Hepatocyte (in vitro differentiated cells): ENCODE measurements at regions not wholly inside any gene's neighbourhood (a gene's known extent, or its start where the extent isn't known, plus 50 kb on each side); places are given as distances from the start of the nearest gene placed in this dataset.

Experiments
- DNase-seq: peaks from one replicate; pipeline ENCODE4 v3.0.0-alpha.2; 2016; ENCODE audit warnings: low spot score
- H2AFZ ChIP-seq: fragments of 200-600 bp; sonication (generic); 2 replicates; pipeline ENCODE4 v1.6.0; 2016; ENCODE audit warnings: antibody characterized with exemption, mild to moderate bottlenecking
- H3K27ac ChIP-seq: fragments of 200-600 bp; sonication (generic); 2 replicates; pipeline ENCODE4 v1.5.1; 2016; ENCODE audit warnings: mild to moderate bottlenecking
- H3K27me3 ChIP-seq: fragments of 200-600 bp; sonication (generic); 2 replicates; pipeline ENCODE4 v1.6.1; 2016
- H3K36me3 ChIP-seq: fragments of 200-600 bp; sonication (generic); replicated peaks from 2 replicates; pipeline ENCODE4 v1.5.1; 2016; ENCODE audit warnings: low read depth; ENCODE audit not compliant: insufficient read depth
- H3K4me1 ChIP-seq: fragments of 200-600 bp; sonication (generic); 2 replicates; pipeline ENCODE4 v1.5.1; 2016; ENCODE audit warnings: mild to moderate bottlenecking, moderate library complexity; ENCODE audit not compliant: insufficient read depth
- H3K4me2 ChIP-seq: fragments of 200-600 bp; sonication (generic); 2 replicates; pipeline ENCODE4 v1.6.0; 2016
- H3K4me3 ChIP-seq: fragments of 200-600 bp; sonication (generic); 2 replicates; pipeline ENCODE4 v1.5.1; 2016; ENCODE audit warnings: mild to moderate bottlenecking
- H3K79me2 ChIP-seq: fragments of 200-600 bp; sonication (generic); 2 replicates; pipeline ENCODE4 v1.6.0; 2017; ENCODE audit warnings: mild to moderate bottlenecking
- H3K9me2 ChIP-seq: fragments of 200-600 bp; sonication (generic); replicated peaks from 2 replicates; pipeline ENCODE4 v1.6.0; 2017; ENCODE audit warnings: mild to moderate bottlenecking; ENCODE audit not compliant: insufficient read depth
- H3K9me3 ChIP-seq: fragments of 200-600 bp; sonication (generic); 2 replicates; pipeline ENCODE4 v1.5.1; 2016; ENCODE audit warnings: low read depth, mild to moderate bottlenecking
- H4K20me1 ChIP-seq: fragments of 200-600 bp; sonication (generic); 2 replicates; pipeline ENCODE4 v1.6.0; 2016; ENCODE audit warnings: mild to moderate bottlenecking; ENCODE audit not compliant: insufficient read depth, poor library complexity, severe bottlenecking
- CTCF ChIP-seq: fragments of 200-600 bp; sonication (generic); IDR thresholded peaks from 2 replicates; pipeline ENCODE4 v1.5.1; 2016; ENCODE audit warnings: antibody characterized with exemption, mild to moderate bottlenecking; ENCODE audit not compliant: poor library complexity
- EZH2 ChIP-seq: fragments of 200-600 bp; sonication (generic); IDR thresholded peaks from 2 replicates; pipeline ENCODE4 v1.6.1; 2016; ENCODE audit warnings: antibody characterized with exemption, mild to moderate bottlenecking, borderline replicate concordance
- EZH2phosphoT487 ChIP-seq: fragments of 200-600 bp; sonication (generic); IDR thresholded peaks from one replicate; pipeline ENCODE4 v1.6.1; 2018; ENCODE audit warnings: antibody characterized with exemption, mild to moderate bottlenecking, low read depth, moderate library complexity; ENCODE audit not compliant: unreplicated experiment, severe bottlenecking
- WGBS: methylation state at CpG from one replicate; pipeline ENCODE4 v1.1.6; 2016; ENCODE audit warnings: low lambda C conversion rate; ENCODE audit errors: missing lambda C conversion rate; 5-methylcytosine and 5-hydroxymethylcytosine counted together

GRCh38 chr1:83027511-83027910 lies 971.4 kb downstream of the TTLL7 start:
- Histone ChIP-seq H3K79me2 (no peaks in the 10 kb centered on the region), H3K36me3 (no peaks in the 10 kb centered on the region), H2AFZ (no peak overlapping the region), H3K27ac (no peak overlapping the region), H4K20me1 (no peaks in the 10 kb centered on the region), H3K9me2 (no peaks in the 10 kb centered on the region), H3K4me3 (no peak overlapping the region), H3K4me2 (no peak overlapping the region), H3K9me3 (no peaks in the 10 kb centered on the region), H3K4me1 (no peaks in the 10 kb centered on the region), H3K27me3 (no peaks in the 10 kb centered on the region)
- no peak for DNase-seq
- TF ChIP-seq EZH2phosphoT487, result no peak
- no peak for TF ChIP-seq CTCF
- TF ChIP-seq EZH2, result no peak
- WGBS, result 81% methylated on average over 1 of the region's 1 CpG

- H3K4me3 ChIP-seq, result no peak overlapping the region
- H3K36me3 ChIP-seq, result no peaks in the 10 kb centered on the region
- H3K79me2 ChIP-seq, result no peaks in the 10 kb centered on the region
- WGBS, result 72% methylated on average over 2 of the region's 2 CpGs
- H3K4me1 ChIP-seq, result no peaks in the 10 kb centered on the region
- no peaks in the 10 kb centered on the region for H4K20me1 ChIP-seq
- H3K9me2 ChIP-seq, result no peaks in the 10 kb centered on the region
- H3K27me3 ChIP-seq, result no peaks in the 10 kb centered on the region
- no peaks in the 10 kb centered on the region for H3K9me3 ChIP-seq
- DNase-seq, result no peak
- no peak overlapping the region for H3K27ac ChIP-seq
- H2AFZ ChIP-seq, result no peak overlapping the region
- TF ChIP-seq CTCF, result no peak
- no peak for TF ChIP-seq EZH2
- no peak for TF ChIP-seq EZH2phosphoT487
- H3K4me2 ChIP-seq, result no peak overlapping the region
Measured at GRCh38 chr1:83026745-83027144, 972.2 kb downstream of the TTLL7 start.

- Histone ChIP-seq H2AFZ (no peak overlapping the region), H3K4me1 (no peaks in the 10 kb centered on the region), H3K9me3 (no peaks in the 10 kb centered on the region), H3K9me2 (no peaks in the 10 kb centered on the region), H4K20me1 (no peaks in the 10 kb centered on the region), H3K36me3 (no peaks in the 10 kb centered on the region), H3K27me3 (no peaks in the 10 kb centered on the region), H3K79me2 (no peaks in the 10 kb centered on the region), H3K4me2 (no peak overlapping the region), H3K4me3 (no peak overlapping the region), H3K27ac (peak overlapping the region; percentile 17)
- 83% methylated on average over 2 of the region's 2 CpGs for WGBS
- TF ChIP-seq CTCF (no peak), EZH2phosphoT487 (no peak), EZH2 (no peak)
- DNase-seq, result no peak
Measured at GRCh38 chr1:83024251-83024767, 974.6 kb downstream of the TTLL7 start.

- TF ChIP-seq CTCF, result no peak
- Histone ChIP-seq H3K4me1 (no peaks in the 10 kb centered on the region), H3K27ac (no peak overlapping the region), H2AFZ (no peak overlapping the region), H3K79me2 (no peaks in the 10 kb centered on the region), H3K36me3 (no peaks in the 10 kb centered on the region), H4K20me1 (no peaks in the 10 kb centered on the region), H3K9me3 (no peaks in the 10 kb centered on the region), H3K9me2 (no peaks in the 10 kb centered on the region), H3K27me3 (no peaks in the 10 kb centered on the region), H3K4me2 (no peak overlapping the region), H3K4me3 (no peak overlapping the region)
- WGBS, result 94% methylated on average over 2 of the region's 2 CpGs
- DNase-seq, result no peak
Measured at GRCh38 chr1:83023212-83023611, 975.7 kb downstream of the TTLL7 start.
